ENCODE measurements at regions not wholly inside any gene's neighbourhood (a gene's known extent, or its start where the extent isn't known, plus 50 kb on each side); places are given as distances from the start of the nearest gene placed in this dataset.

DNA sequence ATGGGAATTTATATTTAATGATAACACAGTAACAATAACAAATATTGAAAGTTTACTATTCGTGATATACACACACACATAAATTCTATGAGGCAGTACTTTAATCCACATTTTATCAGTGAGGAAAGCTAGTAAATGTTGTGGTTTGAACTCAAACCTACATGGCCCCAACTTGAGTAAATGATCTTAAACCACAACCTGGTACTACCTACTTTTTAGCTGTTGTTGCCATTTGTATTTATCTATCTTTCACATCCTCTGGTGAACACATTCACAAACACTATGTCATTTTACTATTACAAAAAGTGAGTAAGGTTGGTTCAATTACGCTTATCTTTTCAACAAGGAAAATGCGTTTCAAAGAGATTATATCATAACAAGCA is 186.1 kb downstream of the SMC2 start:
- TF ChIP-seq, protein P1, sequence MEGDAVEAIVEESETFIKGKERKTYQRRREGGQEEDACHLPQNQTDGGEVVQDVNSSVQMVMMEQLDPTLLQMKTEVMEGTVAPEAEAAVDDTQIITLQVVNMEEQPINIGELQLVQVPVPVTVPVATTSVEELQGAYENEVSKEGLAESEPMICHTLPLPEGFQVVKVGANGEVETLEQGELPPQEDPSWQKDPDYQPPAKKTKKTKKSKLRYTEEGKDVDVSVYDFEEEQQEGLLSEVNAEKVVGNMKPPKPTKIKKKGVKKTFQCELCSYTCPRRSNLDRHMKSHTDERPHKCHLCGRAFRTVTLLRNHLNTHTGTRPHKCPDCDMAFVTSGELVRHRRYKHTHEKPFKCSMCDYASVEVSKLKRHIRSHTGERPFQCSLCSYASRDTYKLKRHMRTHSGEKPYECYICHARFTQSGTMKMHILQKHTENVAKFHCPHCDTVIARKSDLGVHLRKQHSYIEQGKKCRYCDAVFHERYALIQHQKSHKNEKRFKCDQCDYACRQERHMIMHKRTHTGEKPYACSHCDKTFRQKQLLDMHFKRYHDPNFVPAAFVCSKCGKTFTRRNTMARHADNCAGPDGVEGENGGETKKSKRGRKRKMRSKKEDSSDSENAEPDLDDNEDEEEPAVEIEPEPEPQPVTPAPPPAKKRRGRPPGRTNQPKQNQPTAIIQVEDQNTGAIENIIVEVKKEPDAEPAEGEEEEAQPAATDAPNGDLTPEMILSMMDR (IDR thresholded peaks at IDR 0.05) = no peak
- no peaks in the 10 kb centered on the region for H3K9me3 ChIP-seq (ENCODE audit: control insufficient read depth in 1 of 2, insufficient read depth in 1 of 2, low read length in 2 of 2)
- POLR2A ChIA-PET = no interaction called here
- Mint-ChIP-seq H3K27ac (no peak overlapping the region), H3K4me1 (ENCODE audit: low read depth) (no peaks in the 10 kb centered on the region), H3K4me3 (no peak overlapping the region), H3K36me3 (ENCODE audit: low read depth) (no peaks in the 10 kb centered on the region), H3K27me3 (no peaks in the 10 kb centered on the region), H3K9me3 (peaks cover 2% of the 10 kb centered on the region)
- intact Hi-C loops (cut with DNase I, micrococcal nuclease) = no loop called here
- H3K4me1 ChIP-seq (ENCODE audit: insufficient read depth, low read length) = no peaks in the 10 kb centered on the region
- DNase-seq = no peak
- no peaks in the 10 kb centered on the region for H3K36me3 ChIP-seq (ENCODE audit: insufficient read depth, low read length)
- ATAC-seq (ENCODE audit: poor library complexity) = no peak
- H3K27me3 ChIP-seq (ENCODE audit: control insufficient read depth in 1 of 2, insufficient read depth in 2 of 2, low read length in 2 of 2) = no peaks in the 10 kb centered on the region
- CTCF ChIA-PET = no interaction called here
- H3K4me3 ChIP-seq (ENCODE audit: low read length) = no peak overlapping the region
- no peak overlapping the region for H3K27ac ChIP-seq (ENCODE audit: low read depth in 1 of 2, low read length in 2 of 2)

DNA sequence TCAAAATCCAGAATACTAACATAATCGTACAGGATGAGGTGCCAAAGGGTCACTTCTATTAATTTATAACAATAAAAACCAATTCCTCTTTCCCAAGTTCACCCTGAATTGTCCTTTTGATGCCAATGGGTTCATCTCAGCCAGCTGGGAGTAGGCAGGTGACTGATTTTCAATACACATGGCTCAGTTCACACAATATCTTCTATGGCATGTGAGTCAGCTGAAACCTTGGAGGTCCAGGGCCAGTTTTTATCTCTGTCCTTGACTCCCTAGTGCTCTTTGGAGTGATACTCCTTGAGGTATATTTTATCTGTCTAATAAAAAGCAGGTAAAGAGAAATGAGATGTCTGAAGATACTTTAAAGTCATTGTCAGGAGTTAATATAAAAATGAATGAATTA is 186.6 kb downstream of the SMC2 start:
- ATAC-seq (ENCODE audit: poor library complexity) = no peak
- Mint-ChIP-seq H3K27me3 (no peaks in the 10 kb centered on the region), H3K4me3 (no peak overlapping the region), H3K36me3 (ENCODE audit: low read depth) (no peaks in the 10 kb centered on the region), H3K27ac (no peak overlapping the region), H3K4me1 (ENCODE audit: low read depth) (no peaks in the 10 kb centered on the region), H3K9me3 (peaks cover 2% of the 10 kb centered on the region)
- Histone ChIP-seq H3K27me3 (ENCODE audit: control insufficient read depth in 1 of 2, insufficient read depth in 2 of 2, low read length in 2 of 2) (no peaks in the 10 kb centered on the region), H3K36me3 (ENCODE audit: insufficient read depth, low read length) (no peaks in the 10 kb centered on the region), H3K4me3 (ENCODE audit: low read length) (no peak overlapping the region), H3K27ac (ENCODE audit: low read depth in 1 of 2, low read length in 2 of 2) (no peak overlapping the region), H3K4me1 (ENCODE audit: insufficient read depth, low read length) (no peaks in the 10 kb centered on the region), H3K9me3 (ENCODE audit: control insufficient read depth in 1 of 2, insufficient read depth in 1 of 2, low read length in 2 of 2) (no peaks in the 10 kb centered on the region)
- TF ChIP-seq, protein P1 (IDR thresholded peaks at IDR 0.05) = no peak
- CTCF ChIA-PET = no interaction called here
- intact Hi-C loops (cut with DNase I, micrococcal nuclease) = no loop called here
- no peak for DNase-seq
- POLR2A ChIA-PET = no interaction called here

DNA sequence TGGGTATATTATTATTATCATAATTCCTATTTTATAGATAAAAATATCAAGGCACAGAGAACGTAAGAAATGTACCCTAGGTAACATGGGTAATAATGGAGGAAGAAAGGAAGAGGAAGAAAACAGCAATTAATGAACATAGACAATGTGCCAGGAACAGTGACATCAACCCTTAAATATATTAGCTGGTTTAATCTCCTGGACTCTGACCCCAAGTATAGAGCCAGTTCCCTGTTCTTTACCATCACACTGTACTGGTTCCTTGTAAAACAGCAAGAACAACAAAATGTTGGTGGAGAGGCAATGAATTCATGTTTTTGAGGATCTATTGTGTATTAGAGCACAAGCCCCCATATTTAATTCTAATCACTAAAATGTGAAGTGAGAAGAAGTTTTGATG is 192.1 kb downstream of the SMC2 start:
- no peaks in the 10 kb centered on the region for H3K4me1 ChIP-seq (ENCODE audit: insufficient read depth, low read length)
- H3K27me3 Mint-ChIP-seq = no peaks in the 10 kb centered on the region

More for the DNA sequence above, 192.1 kb downstream of the SMC2 start:
- Histone ChIP-seq H3K27ac (ENCODE audit: low read depth in 1 of 2, low read length in 2 of 2) (no peak overlapping the region), H3K27me3 (ENCODE audit: control insufficient read depth in 1 of 2, insufficient read depth in 2 of 2, low read length in 2 of 2) (no peaks in the 10 kb centered on the region), H3K36me3 (ENCODE audit: insufficient read depth, low read length) (no peaks in the 10 kb centered on the region), H3K4me3 (ENCODE audit: low read length) (no peak overlapping the region), H3K9me3 (ENCODE audit: control insufficient read depth in 1 of 2, insufficient read depth in 1 of 2, low read length in 2 of 2) (no peaks in the 10 kb centered on the region)
- H3K4me3 Mint-ChIP-seq = no peak overlapping the region
- H3K27ac Mint-ChIP-seq = no peak overlapping the region
- ChIA-PET POLR2A (no interaction called here), CTCF (no interaction called here)
- ATAC-seq (ENCODE audit: poor library complexity) = no peak
- no peak for DNase-seq
- intact Hi-C loops (cut with DNase I, micrococcal nuclease) = no loop called here
- TF ChIP-seq, protein P1 (IDR thresholded peaks at IDR 0.05) = no peak
- H3K9me3 Mint-ChIP-seq = peaks cover 2% of the 10 kb centered on the region
- no peaks in the 10 kb centered on the region for H3K36me3 Mint-ChIP-seq (ENCODE audit: low read depth)
- no peaks in the 10 kb centered on the region for H3K4me1 Mint-ChIP-seq (ENCODE audit: low read depth)
